HepG2 (cell line): ENCODE measurements at regions not wholly inside any gene's neighbourhood (a gene's known extent, or its start where the extent isn't known, plus 50 kb on each side); places are given as distances from the start of the nearest gene placed in this dataset.

Experiments
- ATAC-seq: fragments of 200-7000 bp; cut with Tn5 transposase; 3 replicates; pipeline ENCODE4 v1.9.1; 2020; ENCODE audit warnings: mild to moderate bottlenecking, moderate library complexity
- BruUV-seq: library from RNA; stranded (reverse); fragments of 400-500 nt; replicated peaks from 2 replicates; lab custom pipeline; 2021; lab: Mats Ljungman, UMichigan
- CTCF ChIA-PET: fragments of 300-600 bp; formaldehyde crosslinking; extraction: SDS; loops from one replicate; lab custom pipeline; 2021; ENCODE audit warnings: low total read pairs, inconsistent platforms, low intra/inter-chr PET ratio; lab: Yijun Ruan, JAX
- POLR2A ChIA-PET: fragments of 350-600 bp; sonication (Branson Sonifier 250); formaldehyde crosslinking; loops from one replicate; lab custom pipeline; 2020; ENCODE audit warnings: antibody characterized with exemption, inconsistent platforms; lab: Yijun Ruan, JAX
- DNase-seq: peaks from one replicate; pipeline ENCODE4 v3.0.0-alpha.2; 2015; ENCODE audit warnings: low spot score
- FAIRE-seq: peaks from 3 replicates; lab custom pipeline; 2011; peaks lifted over from hg19 to GRCh38; lab: Jason Lieb, UNC
- H2AFZ ChIP-seq: one replicate; pipeline ENCODE4 v1.6.1; 2011; ENCODE audit warnings: low read length, inconsistent platforms
- H3K27ac ChIP-seq: fragments of 300-600 bp; 3 replicates; pipeline ENCODE4 v1.8.0; 2011; ENCODE audit warnings: mixed run types, mild to moderate bottlenecking, mixed read lengths, low read length, inconsistent platforms; ENCODE audit not compliant: insufficient read depth; ENCODE audit errors: extremely low read length
- H3K27me3 ChIP-seq, 2 experiments: fragments of 200-600 bp in 1 of 2; 2 replicates in 1 of 2; 3 replicates in 1 of 2; pipeline versions ENCODE4 v1.6.0 to v1.8.0; 2011; ENCODE audit warnings: low read length in 2 of 2, mild to moderate bottlenecking in 2 of 2, moderate library complexity in 2 of 2, inconsistent platforms in 1 of 2; ENCODE audit not compliant: insufficient read depth in 2 of 2, control insufficient read depth in 1 of 2
- H3K36me3 ChIP-seq, 2 experiments: fragments of 200-600 bp in 1 of 2; replicated peaks in 1 of 2; 2 replicates in 1 of 2; 3 replicates in 1 of 2; pipeline versions ENCODE4 v1.5.1 to v1.8.0; 2011; ENCODE audit warnings: low read length in 2 of 2, inconsistent platforms in 1 of 2; ENCODE audit not compliant: insufficient read depth in 2 of 2, control insufficient read depth in 1 of 2
- H3K4me1 ChIP-seq: 2 replicates; pipeline ENCODE4 v1.5.1; 2012; ENCODE audit warnings: low read length, inconsistent platforms; ENCODE audit not compliant: insufficient read depth
- H3K4me2 ChIP-seq: 2 replicates; pipeline ENCODE4 v1.6.0; 2011; ENCODE audit warnings: low read depth, low read length, inconsistent platforms
- H3K4me3 ChIP-seq, 3 experiments: fragments of 200-600 bp in 1 of 3; sonication (generic), shearing (Covaris generic) in 1 of 3; replicated peaks in 1 of 3; 2 replicates each; pipeline ENCODE4 v1.5.1; 2011 to 2016; ENCODE audit warnings: low read length in 3 of 3, inconsistent platforms in 2 of 3, low read depth in 2 of 3, mild to moderate bottlenecking in 2 of 3, control low read depth in 1 of 3, mixed read lengths in 1 of 3; ENCODE audit not compliant: insufficient read depth in 1 of 3
- H3K79me2 ChIP-seq: one replicate; pipeline ENCODE4 v1.6.1; 2011; ENCODE audit warnings: low read length, inconsistent platforms; ENCODE audit not compliant: insufficient read depth
- H3K9ac ChIP-seq: 2 replicates; pipeline ENCODE4 v1.6.0; 2011; ENCODE audit warnings: mild to moderate bottlenecking, low read depth, low read length, inconsistent platforms; ENCODE audit not compliant: insufficient read depth
- H3K9me3 ChIP-seq: 2 replicates; pipeline ENCODE4 v1.5.1; 2012; ENCODE audit warnings: mild to moderate bottlenecking, low read length
- H4K20me1 ChIP-seq: 2 replicates; pipeline ENCODE4 v1.6.0; 2011; ENCODE audit warnings: inconsistent platforms, mild to moderate bottlenecking, low read length, moderate library complexity; ENCODE audit not compliant: insufficient read depth
- ARNT ChIP-seq: fragments of 450-650 bp; IDR thresholded peaks from 2 replicates; pipeline ENCODE4 v1.6.1; 2017
- BCL6 ChIP-seq: IDR thresholded peaks from 2 replicates; pipeline ENCODE4 v1.6.1; 2016; ENCODE audit warnings: missing genetic modification reagents, missing compliant biosample characterization
- ETV5 ChIP-seq: IDR thresholded peaks from 2 replicates; pipeline ENCODE4 v1.6.1; 2018; ENCODE audit warnings: missing biosample characterization, missing genetic modification reagents, inconsistent platforms, borderline replicate concordance
- SAFB2 ChIP-seq: sonication (generic); formaldehyde crosslinking; IDR thresholded peaks from 2 replicates; pipeline ENCODE4 v1.5.1; 2020; ENCODE audit warnings: missing genetic modification reagents, low read depth, mild to moderate bottlenecking, borderline replicate concordance
- ZNF629 ChIP-seq: sonication (generic); formaldehyde crosslinking; conservative IDR thresholded peaks from 2 replicates; pipeline ENCODE4 v1.5.0; 2020; ENCODE audit warnings: missing genetic modification reagents
- ZNF839 ChIP-seq: sonication (generic); formaldehyde crosslinking; IDR thresholded peaks from 2 replicates; pipeline ENCODE4 v1.4.0; 2020; ENCODE audit warnings: missing genetic modification reagents, mild to moderate bottlenecking, borderline replicate concordance
- WGBS: methylation state at CpG from one replicate; pipeline ENCODE4 v1.1.6; 2017; ENCODE audit warnings: low lambda C conversion rate; 5-methylcytosine and 5-hydroxymethylcytosine counted together
- in situ Hi-C: cut with HindIII; loops from 2 replicates; pipeline ENCODE4 v1.10.0; 2017; ENCODE audit warnings: low pct_unique_long_range_greater_than_20kb; ENCODE audit not compliant: extremely low pct_ligation_motif_present
- intact Hi-C: fragments of 100-400 bp; cut with micrococcal nuclease; formaldehyde crosslinking; loops from one replicate; pipeline ENCODE4 v1.10.0; 2022; ENCODE audit not compliant: unreplicated experiment
- TF ChIP-seq, protein P1 (sequence below): sonication (generic); formaldehyde crosslinking; IDR thresholded peaks from 2 replicates; pipeline ENCODE4 v1.5.0; 2020; ENCODE audit warnings: missing genetic modification reagents

DNA sequence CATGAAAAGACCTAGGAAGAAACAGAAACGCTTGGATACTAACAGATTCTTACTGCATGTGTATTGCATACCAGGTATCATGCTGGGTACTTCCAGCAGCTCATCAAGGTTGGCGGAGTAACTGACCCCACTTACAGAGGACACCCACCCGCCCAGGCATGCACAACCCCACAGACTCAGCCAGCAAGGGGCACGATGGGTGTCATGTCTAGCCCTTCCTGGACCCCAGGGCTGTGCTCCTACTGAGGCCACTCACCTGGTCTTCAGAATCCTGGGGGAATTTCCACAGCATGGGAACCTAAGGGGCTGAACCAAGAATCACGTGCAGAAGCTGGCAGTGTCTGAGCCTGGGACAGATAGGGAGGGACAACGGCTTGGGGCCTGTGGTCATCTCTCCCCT, 134.1 kb upstream of the ZNF32 start (continued):
- TF ChIP-seq BCL6 (CRISPR knock-in tag): no peak
- no peak for TF ChIP-seq SAFB2 (CRISPR knock-in tag)
- TF ChIP-seq, protein P1, sequence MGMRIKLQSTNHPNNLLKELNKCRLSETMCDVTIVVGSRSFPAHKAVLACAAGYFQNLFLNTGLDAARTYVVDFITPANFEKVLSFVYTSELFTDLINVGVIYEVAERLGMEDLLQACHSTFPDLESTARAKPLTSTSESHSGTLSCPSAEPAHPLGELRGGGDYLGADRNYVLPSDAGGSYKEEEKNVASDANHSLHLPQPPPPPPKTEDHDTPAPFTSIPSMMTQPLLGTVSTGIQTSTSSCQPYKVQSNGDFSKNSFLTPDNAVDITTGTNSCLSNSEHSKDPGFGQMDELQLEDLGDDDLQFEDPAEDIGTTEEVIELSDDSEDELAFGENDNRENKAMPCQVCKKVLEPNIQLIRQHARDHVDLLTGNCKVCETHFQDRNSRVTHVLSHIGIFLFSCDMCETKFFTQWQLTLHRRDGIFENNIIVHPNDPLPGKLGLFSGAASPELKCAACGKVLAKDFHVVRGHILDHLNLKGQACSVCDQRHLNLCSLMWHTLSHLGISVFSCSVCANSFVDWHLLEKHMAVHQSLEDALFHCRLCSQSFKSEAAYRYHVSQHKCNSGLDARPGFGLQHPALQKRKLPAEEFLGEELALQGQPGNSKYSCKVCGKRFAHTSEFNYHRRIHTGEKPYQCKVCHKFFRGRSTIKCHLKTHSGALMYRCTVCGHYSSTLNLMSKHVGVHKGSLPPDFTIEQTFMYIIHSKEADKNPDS (CRISPR knock-in tag): no peak
- TF ChIP-seq, all 625 proteins: peak for 0

DNA sequence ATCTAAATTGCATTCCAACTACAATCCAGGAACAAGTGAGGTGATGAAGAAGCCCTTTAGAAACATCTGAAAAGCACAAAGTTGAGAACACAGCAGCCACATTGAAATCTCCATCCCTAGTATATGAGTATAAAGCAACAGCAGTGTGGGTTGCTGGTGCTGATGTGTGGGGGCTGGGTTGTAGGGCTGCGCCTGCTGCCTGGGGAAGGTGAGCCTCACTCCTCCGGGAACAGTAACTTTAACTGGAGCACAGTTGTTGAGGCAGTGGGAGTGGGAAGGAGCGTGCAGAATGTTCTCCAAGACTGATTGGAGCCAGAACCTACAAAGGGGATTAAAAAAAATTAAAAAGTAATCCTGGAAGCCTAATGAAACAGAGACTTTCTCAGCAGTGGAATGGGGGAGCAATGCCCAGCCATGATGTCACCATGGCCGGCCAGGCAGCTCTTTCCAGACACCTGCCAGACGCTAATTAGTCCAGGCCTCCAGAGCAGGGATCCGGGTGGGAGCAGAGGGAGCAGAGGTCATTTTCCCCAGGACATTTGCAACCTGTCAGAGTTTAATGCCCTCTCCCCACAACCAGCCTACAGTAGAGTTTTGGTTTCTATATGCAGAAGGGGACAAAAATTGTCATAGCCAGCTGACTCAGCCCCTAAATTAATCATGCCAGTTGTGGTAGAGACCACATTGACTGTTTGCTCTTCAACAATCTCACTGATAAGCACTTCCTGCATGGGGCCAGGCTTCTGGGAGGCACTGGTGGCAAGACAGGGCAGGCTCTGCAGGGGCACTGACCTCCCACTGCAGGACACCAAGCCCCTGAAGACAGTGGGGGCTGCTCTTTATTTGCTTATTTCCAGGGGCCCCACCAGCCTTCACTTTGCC, 133.0 kb upstream of the ZNF32 start:
- Histone ChIP-seq H3K36me3 (no peaks in the 10 kb centered on the region), H3K9me3 (no peaks in the 10 kb centered on the region), H3K27me3 (peaks cover 0 to 5% of the 10 kb centered on the region in 2 experiments; a peak in 1 of 5 replicates), H4K20me1 (no peaks in the 10 kb centered on the region; the same call in 1 of the 2 replicates), H3K4me1 (peaks cover 11% of the 10 kb centered on the region; the same call in 1 of the 2 replicates), H3K9ac (no peak overlapping the region), H3K4me2 (no peak overlapping the region), H2AFZ (no peak overlapping the region), H3K4me3 (no peak overlapping the region), H3K79me2 (no peaks in the 10 kb centered on the region), H3K27ac (no peak overlapping the region)
- WGBS: 28% methylated on average over 4 of the region's 6 CpGs
- ChIA-PET POLR2A (no interaction called here), CTCF (no interaction called here)
- no peak; the same call in 2 of the 3 replicates for ATAC-seq
- DNase-seq: peak; percentile 6
- TF ChIP-seq ZNF839 (CRISPR knock-in tag) (no peak), ETV5 (CRISPR knock-in tag) (0 out of 2 replicates have a peak, but pooled peaks have one; percentile 19), ARNT (no peak), ZNF629 (no peak)
- intact Hi-C loops (loop anchor here (10.0 kb wide), 1 partner anchor 87 kb away; no protein-coding TSS in a partner anchor), in situ Hi-C loops (no loop called here)
- no peak for FAIRE-seq
- BruUV-seq: no TSS peak
